H1 (cell line): ENCODE measurements at regions not wholly inside any gene's neighbourhood (a gene's known extent, or its start where the extent isn't known, plus 50 kb on each side); places are given as distances from the start of the nearest gene placed in this dataset.

Experiments used
- BRCA1 ChIP-seq: IDR thresholded peaks from 2 replicates; pipeline ENCODE4 v1.6.1; 2012; ENCODE audit warnings: low read depth, low read length, improper control_type of control experiment
- CEBPB ChIP-seq: IDR thresholded peaks from 2 replicates; pipeline ENCODE4 v1.6.1; 2012; ENCODE audit warnings: low read depth, low read length
- CHD2 ChIP-seq: IDR thresholded peaks from 2 replicates; pipeline ENCODE4 v1.6.1; 2012; ENCODE audit warnings: low read length, improper control_type of control experiment
- EP300 ChIP-seq, 2 experiments: IDR thresholded peaks; 1 replicate in 1 of 2; 2 replicates in 1 of 2; pipeline ENCODE4 v1.6.1; 2011 to 2012; ENCODE audit warnings: low read depth in 2 of 2, low read length in 2 of 2, mild to moderate bottlenecking in 2 of 2, borderline replicate concordance in 1 of 2, inconsistent platforms in 1 of 2, moderate library complexity in 1 of 2
- GABPA ChIP-seq: IDR thresholded peaks from 2 replicates; pipeline ENCODE4 v1.6.1; 2011; ENCODE audit warnings: mild to moderate bottlenecking, low read length, moderate library complexity, borderline replicate concordance; ENCODE audit not compliant: insufficient read depth
- HDAC2 ChIP-seq, 2 experiments: fragments of 300-600 bp in 1 of 2; sonication (generic) in 1 of 2; IDR thresholded peaks; 2 replicates each; pipeline ENCODE4 v1.6.1; 2011 to 2012; ENCODE audit warnings: low read depth in 2 of 2, low read length in 2 of 2, mild to moderate bottlenecking in 2 of 2, moderate library complexity in 2 of 2, borderline replicate concordance in 1 of 2, inconsistent platforms in 1 of 2
- HDAC6 ChIP-seq: IDR thresholded peaks from one replicate; pipeline ENCODE4 v1.7.1; 2012; ENCODE audit warnings: low read depth, mild to moderate bottlenecking, inconsistent platforms, low read length, moderate library complexity
- POLR2AphosphoS5 ChIP-seq: IDR thresholded peaks from 2 replicates; pipeline ENCODE4 v1.6.1; 2011; ENCODE audit warnings: low read depth, low read length
- RAD21 ChIP-seq, 2 experiments: IDR thresholded peaks in 1 of 2; conservative IDR thresholded peaks in 1 of 2; 2 replicates each; pipeline ENCODE4 v1.6.1; 2011; ENCODE audit warnings: low read depth in 2 of 2, low read length in 2 of 2, improper control_type of control experiment in 1 of 2, inconsistent platforms in 1 of 2, mild to moderate bottlenecking in 1 of 2, moderate library complexity in 1 of 2
- SIN3A ChIP-seq, 2 experiments: IDR thresholded peaks in 1 of 2; conservative IDR thresholded peaks in 1 of 2; 2 replicates each; pipeline ENCODE4 v1.6.1; 2011 to 2012; ENCODE audit warnings: low read length in 2 of 2, improper control_type of control experiment in 1 of 2, low read depth in 1 of 2, mild to moderate bottlenecking in 1 of 2
- SIRT6 ChIP-seq: IDR thresholded peaks from one replicate; pipeline ENCODE4 v1.7.1; 2012; ENCODE audit warnings: low read length, inconsistent platforms
- SIX5 ChIP-seq: IDR thresholded peaks from 2 replicates; pipeline ENCODE4 v1.6.1; 2011; ENCODE audit warnings: mild to moderate bottlenecking, low read depth, low read length
- TF ChIP-seq, protein P1 (sequence below), 3 experiments: IDR thresholded peaks; 1 replicate in 2 of 3; 2 replicates in 1 of 3; pipeline versions ENCODE4 v1.5.1 to v1.6.1; 2011; ENCODE audit warnings: low read length in 3 of 3, mild to moderate bottlenecking in 3 of 3, inconsistent platforms in 2 of 3, low read depth in 1 of 3, moderate library complexity in 1 of 3; ENCODE audit not compliant: insufficient read depth in 1 of 3; ENCODE audit errors: control extremely low read depth in 1 of 3
- TF ChIP-seq, protein P2 (sequence below): IDR thresholded peaks from 2 replicates; pipeline ENCODE4 v1.6.1; 2011; ENCODE audit warnings: low read length, improper control_type of control experiment

DNA sequence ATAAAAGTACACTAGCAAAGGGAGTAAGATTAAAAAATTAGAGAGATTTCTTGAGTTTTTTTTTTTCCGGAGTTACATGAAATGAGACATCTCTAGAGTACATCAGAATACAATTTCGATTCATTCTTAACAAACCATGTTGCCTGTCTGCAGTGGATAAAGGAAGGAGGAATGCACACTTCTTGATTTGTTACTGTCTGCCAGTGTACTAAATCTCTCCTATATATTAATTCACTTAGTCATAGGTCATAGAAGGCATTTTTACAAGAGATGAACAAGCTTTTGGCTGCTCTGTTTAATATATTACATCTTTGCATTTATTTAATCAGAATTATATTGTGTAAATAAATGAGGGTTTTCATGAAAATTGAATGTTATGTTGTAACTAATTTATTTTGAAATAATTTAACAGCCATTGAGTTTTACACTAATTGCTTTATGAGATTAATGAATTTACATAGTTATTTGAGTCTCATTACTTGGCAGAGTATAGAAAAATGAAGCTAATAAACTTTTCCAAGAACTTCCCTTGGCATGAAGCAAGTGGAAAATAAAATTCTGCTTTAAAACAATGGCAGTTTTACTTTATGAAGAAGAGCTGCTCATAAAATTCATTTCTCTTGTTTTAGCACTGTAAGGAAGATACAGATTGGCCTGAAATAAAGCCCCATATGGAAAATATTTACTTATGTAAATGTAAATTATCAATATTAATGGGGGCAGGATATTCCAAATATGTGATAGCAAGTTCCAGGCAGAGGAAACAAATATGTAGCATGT lies 1284.7 kb downstream of the BRINP3 start:
- TF ChIP-seq HDAC2 (IDR thresholded peaks at IDR 0.05; ENCODE audit: borderline replicate concordance in 1 of 2, low read depth in 2 of 2, low read length in 2 of 2) (no peak), SIN3A (conservative IDR thresholded peaks at IDR 0.05 in 1 of 2, IDR thresholded peaks at IDR 0.05 in 1 of 2; ENCODE audit: low read depth in 1 of 2, low read length in 2 of 2) (no peak), HDAC6 (no peak), CHD2 (no peak), SIRT6 (no peak), BRCA1 (no peak), POLR2AphosphoS5 (no peak), EP300 (IDR thresholded peaks at IDR 0.05; ENCODE audit: borderline replicate concordance in 1 of 2, low read depth in 2 of 2, low read length in 2 of 2) (no peak), RAD21 (IDR thresholded peaks at IDR 0.05 in 1 of 2, conservative IDR thresholded peaks at IDR 0.05 in 1 of 2; ENCODE audit: low read depth in 2 of 2, low read length in 2 of 2) (no peak), SIX5 (no peak), CEBPB (no peak), GABPA (no peak)
- TF ChIP-seq, protein P1, sequence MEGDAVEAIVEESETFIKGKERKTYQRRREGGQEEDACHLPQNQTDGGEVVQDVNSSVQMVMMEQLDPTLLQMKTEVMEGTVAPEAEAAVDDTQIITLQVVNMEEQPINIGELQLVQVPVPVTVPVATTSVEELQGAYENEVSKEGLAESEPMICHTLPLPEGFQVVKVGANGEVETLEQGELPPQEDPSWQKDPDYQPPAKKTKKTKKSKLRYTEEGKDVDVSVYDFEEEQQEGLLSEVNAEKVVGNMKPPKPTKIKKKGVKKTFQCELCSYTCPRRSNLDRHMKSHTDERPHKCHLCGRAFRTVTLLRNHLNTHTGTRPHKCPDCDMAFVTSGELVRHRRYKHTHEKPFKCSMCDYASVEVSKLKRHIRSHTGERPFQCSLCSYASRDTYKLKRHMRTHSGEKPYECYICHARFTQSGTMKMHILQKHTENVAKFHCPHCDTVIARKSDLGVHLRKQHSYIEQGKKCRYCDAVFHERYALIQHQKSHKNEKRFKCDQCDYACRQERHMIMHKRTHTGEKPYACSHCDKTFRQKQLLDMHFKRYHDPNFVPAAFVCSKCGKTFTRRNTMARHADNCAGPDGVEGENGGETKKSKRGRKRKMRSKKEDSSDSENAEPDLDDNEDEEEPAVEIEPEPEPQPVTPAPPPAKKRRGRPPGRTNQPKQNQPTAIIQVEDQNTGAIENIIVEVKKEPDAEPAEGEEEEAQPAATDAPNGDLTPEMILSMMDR (IDR thresholded peaks at IDR 0.05; ENCODE audit: control extremely low read depth in 1 of 3, insufficient read depth in 1 of 3, low read depth in 1 of 3, low read length in 3 of 3), result no peak
- TF ChIP-seq, protein P2, sequence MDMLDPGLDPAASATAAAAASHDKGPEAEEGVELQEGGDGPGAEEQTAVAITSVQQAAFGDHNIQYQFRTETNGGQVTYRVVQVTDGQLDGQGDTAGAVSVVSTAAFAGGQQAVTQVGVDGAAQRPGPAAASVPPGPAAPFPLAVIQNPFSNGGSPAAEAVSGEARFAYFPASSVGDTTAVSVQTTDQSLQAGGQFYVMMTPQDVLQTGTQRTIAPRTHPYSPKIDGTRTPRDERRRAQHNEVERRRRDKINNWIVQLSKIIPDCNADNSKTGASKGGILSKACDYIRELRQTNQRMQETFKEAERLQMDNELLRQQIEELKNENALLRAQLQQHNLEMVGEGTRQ, result no peak
